ENCODE measurements at regions not wholly inside any gene's neighbourhood (a gene's known extent, or its start where the extent isn't known, plus 50 kb on each side); places are given as distances from the start of the nearest gene placed in this dataset.
A peak's percentile ranks its signal among the peaks of the same experiment; 100 is the strongest.

DNA sequence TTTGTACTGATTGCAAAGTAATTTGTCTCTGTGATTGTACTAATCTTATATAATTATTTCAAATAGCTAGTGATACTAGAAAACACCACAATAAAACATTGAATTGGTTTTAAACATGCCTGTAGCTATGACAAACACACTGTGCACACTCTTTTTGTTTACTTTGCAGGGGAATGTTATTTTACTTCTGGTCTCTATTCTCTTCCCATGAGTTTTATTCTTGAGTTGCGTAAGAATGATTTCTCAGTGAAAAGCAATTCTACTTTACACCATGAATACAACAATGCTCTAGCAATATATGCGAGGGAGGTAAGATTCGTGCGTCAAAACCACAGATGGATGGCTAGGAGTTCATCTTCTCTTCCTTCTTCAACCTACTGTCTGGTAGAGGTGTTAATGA, 68.4 kb upstream of the PHACTR1 start:
- Histone ChIP-seq H3K36me3 (no peaks in the 10 kb centered on the region), H3K9me3 (replicated peaks) (no peaks in the 10 kb centered on the region), H3K27me3 (no peaks in the 10 kb centered on the region), H3K27ac (no peak overlapping the region), H3K4me1 (no peaks in the 10 kb centered on the region), H3K4me3 (no peak overlapping the region)
- DNase-seq, result no peak

DNA sequence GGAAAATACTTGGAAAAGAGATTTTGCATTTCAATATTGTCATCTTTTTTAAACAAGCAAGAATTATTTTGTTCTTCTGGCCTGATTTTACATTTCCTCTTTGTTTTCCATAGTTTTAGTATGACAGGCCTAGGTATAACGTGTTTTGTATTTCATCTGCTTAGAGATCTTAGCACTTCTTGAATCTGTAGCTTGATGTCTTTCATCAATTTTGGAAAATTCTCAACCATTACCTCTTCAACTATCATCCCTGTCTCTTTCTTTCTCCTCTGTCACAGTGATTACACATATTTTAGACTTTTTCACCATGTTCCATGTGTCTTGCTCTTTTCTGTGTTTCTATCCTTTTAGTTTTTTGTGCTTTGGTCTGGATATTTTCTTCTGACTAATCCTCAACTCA, 67.2 kb upstream of the PHACTR1 start:
- Histone ChIP-seq H3K4me1 (no peaks in the 10 kb centered on the region), H3K9me3 (replicated peaks) (no peaks in the 10 kb centered on the region), H3K27me3 (no peaks in the 10 kb centered on the region), H3K27ac (no peak overlapping the region), H3K36me3 (no peaks in the 10 kb centered on the region), H3K4me3 (no peak overlapping the region)
- DNase-seq, result no peak

DNA sequence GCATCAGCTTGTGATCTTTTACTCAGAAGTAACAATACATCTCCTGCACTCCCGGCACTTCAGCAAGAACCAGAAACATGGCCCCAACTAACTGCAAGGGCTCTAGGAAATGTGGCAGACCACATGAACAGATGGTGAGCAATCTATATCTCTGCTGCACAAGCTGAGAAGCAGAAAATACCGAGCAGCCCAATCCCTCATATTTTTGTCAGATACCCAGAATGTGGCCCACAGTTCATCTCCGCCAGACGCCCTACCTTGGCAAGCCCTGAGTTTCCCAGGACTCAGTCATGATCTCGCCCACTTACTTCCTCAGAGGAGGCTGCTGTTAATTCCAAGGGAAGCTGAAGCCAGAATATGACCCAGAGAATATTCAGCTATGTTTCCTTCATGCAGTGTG, 63.1 kb upstream of the PHACTR1 start:
- Histone ChIP-seq H3K27ac (no peak overlapping the region), H3K4me1 (no peaks in the 10 kb centered on the region), H3K36me3 (no peaks in the 10 kb centered on the region), H3K9me3 (replicated peaks) (no peaks in the 10 kb centered on the region), H3K4me3 (no peak overlapping the region), H3K27me3 (no peaks in the 10 kb centered on the region)
- no peak for DNase-seq

DNA sequence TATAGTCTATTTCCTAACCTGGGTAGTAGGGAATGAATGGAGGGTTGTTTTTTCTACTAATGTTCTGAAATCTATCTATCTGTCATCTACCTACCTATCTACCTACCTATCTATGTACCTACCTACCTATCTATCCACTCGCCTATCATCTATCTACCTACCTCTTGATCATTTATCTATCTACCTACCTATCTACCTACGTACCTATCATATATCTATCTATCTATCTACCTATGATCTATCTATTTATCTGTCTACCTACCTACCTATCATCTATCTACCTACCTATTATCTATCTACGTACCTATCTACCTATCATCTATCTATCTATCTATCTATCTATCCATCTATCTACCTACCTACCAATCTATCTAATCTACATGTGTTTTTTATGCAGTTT, 62.5 kb upstream of the PHACTR1 start:
- Histone ChIP-seq H3K36me3 (no peaks in the 10 kb centered on the region), H3K4me1 (no peaks in the 10 kb centered on the region), H3K9me3 (replicated peaks) (no peaks in the 10 kb centered on the region), H3K4me3 (no peak overlapping the region), H3K27me3 (no peaks in the 10 kb centered on the region), H3K27ac (no peak overlapping the region)
- no peak for DNase-seq

DNA sequence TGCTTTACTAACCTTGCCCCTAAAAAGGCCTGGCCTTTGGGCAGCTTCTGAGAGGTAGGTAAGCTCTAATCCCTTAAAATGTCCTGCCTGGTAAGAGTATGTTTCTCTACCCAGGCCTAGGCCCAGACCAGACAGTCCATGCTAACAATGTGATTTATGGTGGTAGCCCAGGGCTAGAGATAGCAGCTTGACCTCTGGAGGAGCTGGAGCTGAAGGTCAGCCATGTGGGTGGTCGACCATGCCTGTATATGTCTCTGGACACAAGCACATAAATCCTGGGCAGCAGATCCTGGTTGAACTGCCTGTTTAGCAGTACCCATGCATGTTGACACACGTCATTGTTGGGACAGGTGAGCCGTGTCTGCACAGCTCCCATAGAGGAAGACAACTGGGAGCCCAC, 62.1 kb upstream of the PHACTR1 start:
- no peak overlapping the region for H3K27ac ChIP-seq
- H3K4me3 ChIP-seq, result no peak overlapping the region
- H3K27me3 ChIP-seq, result no peaks in the 10 kb centered on the region
- DNase-seq, result peak in 1 of 2 experiments; percentile 1
- H3K9me3 ChIP-seq (replicated peaks), result no peaks in the 10 kb centered on the region
- no peaks in the 10 kb centered on the region for H3K36me3 ChIP-seq
- H3K4me1 ChIP-seq, result no peaks in the 10 kb centered on the region

DNA sequence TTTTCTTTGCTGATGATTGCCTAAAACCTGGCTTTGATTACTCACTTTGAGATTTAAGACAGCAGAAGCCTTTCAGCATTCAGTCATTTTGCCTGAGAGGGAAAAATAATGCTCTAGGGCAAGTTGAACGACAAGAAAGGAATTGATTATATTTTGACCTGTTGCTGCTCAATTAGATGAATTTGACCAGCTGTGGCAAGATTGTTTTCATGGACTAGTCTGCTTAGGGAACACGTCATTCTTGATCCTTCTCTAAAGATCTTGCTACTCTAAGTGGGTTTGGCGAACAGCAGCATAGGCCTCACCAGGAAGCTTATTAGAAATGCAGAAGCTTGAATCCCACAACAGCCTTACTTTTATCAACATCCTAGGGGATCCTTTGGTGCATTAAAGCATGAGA, 59.7 kb upstream of the PHACTR1 start:
- Histone ChIP-seq H3K36me3 (no peaks in the 10 kb centered on the region), H3K9me3 (replicated peaks) (no peaks in the 10 kb centered on the region), H3K27ac (no peak overlapping the region), H3K27me3 (no peaks in the 10 kb centered on the region), H3K4me3 (no peak overlapping the region), H3K4me1 (no peaks in the 10 kb centered on the region)
- no peak for DNase-seq

DNA sequence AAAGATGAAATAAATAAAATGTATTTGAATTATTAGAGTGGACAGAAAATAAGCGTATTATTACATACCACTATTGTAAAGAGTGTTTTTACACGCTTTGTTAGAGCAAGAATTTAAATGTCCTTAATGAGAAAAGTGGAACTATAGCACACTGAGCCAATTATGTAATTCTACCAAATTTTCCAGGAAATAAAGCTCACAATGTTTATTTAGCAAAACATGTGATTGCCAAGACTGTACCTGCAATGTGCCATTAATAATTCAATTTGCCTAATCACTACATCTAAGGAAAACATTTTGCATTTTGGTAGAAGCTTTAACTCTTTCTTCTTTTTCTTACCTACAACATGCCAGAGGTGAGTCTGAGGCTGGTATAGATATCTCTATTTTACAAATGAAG, 58.7 kb upstream of the PHACTR1 start:
- Histone ChIP-seq H3K9me3 (replicated peaks) (no peaks in the 10 kb centered on the region), H3K27me3 (no peaks in the 10 kb centered on the region), H3K27ac (no peak overlapping the region), H3K4me1 (no peaks in the 10 kb centered on the region), H3K4me3 (no peak overlapping the region), H3K36me3 (no peaks in the 10 kb centered on the region)
- DNase-seq, result no peak

DNA sequence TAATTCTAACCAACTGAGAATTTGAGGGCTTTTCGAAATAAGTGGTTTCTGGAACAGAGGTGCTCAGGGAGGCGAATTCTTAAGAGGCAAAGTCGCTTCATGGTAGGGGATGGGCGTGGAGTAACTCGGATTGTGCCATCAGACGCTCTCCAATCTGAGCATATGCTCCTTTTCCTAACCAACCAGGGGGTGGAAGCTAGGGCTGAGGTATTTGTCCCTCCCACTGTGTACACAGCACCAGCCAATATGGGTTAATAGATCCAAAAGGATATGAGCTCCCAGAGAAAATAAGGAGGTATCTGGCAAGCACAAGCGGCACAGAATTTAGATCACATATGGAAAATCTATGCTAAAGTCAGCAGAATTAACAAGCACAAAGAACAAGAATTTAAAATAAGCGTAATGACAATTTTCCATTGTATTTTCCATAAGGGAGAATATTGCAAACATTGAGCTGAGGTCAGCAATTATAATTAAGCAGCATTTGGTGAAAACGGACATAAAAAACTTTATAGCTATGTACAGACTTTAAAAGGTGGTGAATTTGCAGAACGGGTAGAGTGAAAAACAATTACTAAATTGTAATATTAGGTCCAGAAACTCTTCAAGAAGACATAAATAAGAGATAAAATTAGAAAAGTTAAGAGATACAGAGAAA, 55.0 kb upstream of the PHACTR1 start:
- H3K27me3 ChIP-seq, result no peaks in the 10 kb centered on the region
- H3K9me3 ChIP-seq (replicated peaks), result no peaks in the 10 kb centered on the region
- no peaks in the 10 kb centered on the region for H3K4me1 ChIP-seq

More for the DNA sequence above, 55.0 kb upstream of the PHACTR1 start:
- no peak for DNase-seq
- H3K36me3 ChIP-seq, result no peaks in the 10 kb centered on the region
- H3K27ac ChIP-seq, result no peak overlapping the region
- H3K4me3 ChIP-seq, result no peak overlapping the region

Data from SJCRH30 (cell line).